ENCODE measurements at regions not wholly inside any gene's neighbourhood (a gene's known extent, or its start where the extent isn't known, plus 50 kb on each side); places are given as distances from the start of the nearest gene placed in this dataset.

GRCh38 chr16:13550254-13550653, 369.7 kb upstream of the ERCC4 start:
- TF ChIP-seq SP1 (IDR thresholded peaks at IDR 0.05; ENCODE audit: low read depth, low read length): no peak
- TF ChIP-seq RAD21 (IDR thresholded peaks at IDR 0.05; ENCODE audit: insufficient read depth, low read depth, low read length): no peak
- TF ChIP-seq ELK1 (IDR thresholded peaks at IDR 0.05; ENCODE audit: low read depth, low read length): no peak
- no peak for TF ChIP-seq ZBED1 (IDR thresholded peaks at IDR 0.05; ENCODE audit: borderline replicate concordance)
- CTCF ChIA-PET: interaction anchor here (1.3 kb wide), 1 partner anchor 97 kb away, joined by 3 read pairs; no protein-coding TSS in a partner anchor

More at GRCh38 chr16:13550254-13550653, 369.7 kb upstream of the ERCC4 start:
- 62% methylated on average over 6 of the region's 6 CpGs for WGBS (ENCODE audit: insufficient coverage, insufficient replicate concordance, low lambda C conversion rate, missing lambda C conversion rate)
- Histone ChIP-seq H3K4me2 (ENCODE audit: control insufficient read depth, insufficient read depth) (no peak overlapping the region), H3K4me1 (ENCODE audit: control insufficient read depth, insufficient read depth, low read length) (no peaks in the 10 kb centered on the region), H3K79me2 (ENCODE audit: control insufficient read depth, insufficient read depth, low read length) (no peaks in the 10 kb centered on the region), H2AFZ (ENCODE audit: control insufficient read depth, low read depth, low read length) (no peak overlapping the region), H3K27ac (ENCODE audit: control insufficient read depth, insufficient read depth) (no peak overlapping the region), H3K4me3 (no peak overlapping the region), H3K36me3 (ENCODE audit: control insufficient read depth in 2 of 2, insufficient read depth in 2 of 2, low read length in 1 of 2) (no peaks in the 10 kb centered on the region), H3K9me3 (replicated peaks; ENCODE audit: control insufficient read depth, insufficient read depth, low read length) (no peaks in the 10 kb centered on the region), H3K27me3 (replicated peaks in 1 of 2; ENCODE audit: control insufficient read depth in 2 of 2, insufficient read depth in 2 of 2, low read length in 1 of 2) (no peaks in the 10 kb centered on the region), H3K9ac (ENCODE audit: control insufficient read depth, insufficient read depth, low read length) (no peak overlapping the region), H4K20me1 (ENCODE audit: control insufficient read depth, insufficient read depth) (no peaks in the 10 kb centered on the region)
- DNase-seq (ENCODE audit: low read depth, low spot score): no peak
- ChIA-PET RAD21 (ENCODE audit: unreplicated experiment) (interaction anchor here (2.0 kb wide), 1 partner anchor 113 kb away, joined by 7 read pairs; no protein-coding TSS in a partner anchor), POLR2A (no interaction called here), SMC1A (ENCODE audit: uncharacterized antibody, unreplicated experiment) (interaction anchor here (0.7 to 2.3 kb wide), 5 partner anchors 12 to 114 kb away, joined by 3 to 10 read pairs (median 3); no protein-coding TSS in a partner anchor)
- intact Hi-C loops (cut with micrococcal nuclease; ENCODE audit: unreplicated experiment): no loop called here
- no peak for FAIRE-seq
- no peak for ATAC-seq
- in situ Hi-C loops (cut with MboI): no loop called here
- no TSS peak for BruUV-seq (replicated peaks)
